Type B pancreatic cell (in vitro differentiated cells): ENCODE measurements at regions not wholly inside any gene's neighbourhood (a gene's known extent, or its start where the extent isn't known, plus 50 kb on each side); places are given as distances from the start of the nearest gene placed in this dataset.
"Not testable (repeated sequence)": the region's sequence is repeated elsewhere in the genome, so short reads cannot be mapped to it uniquely, and the experiment has no call there.

Experiments
- DNase-seq: peaks from one replicate; pipeline ENCODE4 v3.0.0; 2021; ENCODE audit warnings: mixed read lengths; ENCODE audit not compliant: unreplicated experiment; ENCODE audit errors: extremely low spot score
- H3K27ac Mint-ChIP-seq: 2 replicates; pipeline ENCODE4 v1.8.0; 2021; ENCODE audit warnings: mild to moderate bottlenecking, mixed read lengths
- H3K27me3 Mint-ChIP-seq: 2 replicates; pipeline ENCODE4 v1.8.0; 2021; ENCODE audit warnings: mixed read lengths
- H3K36me3 Mint-ChIP-seq: 2 replicates; pipeline ENCODE4 v1.8.0; 2021; ENCODE audit warnings: mixed read lengths
- H3K4me1 Mint-ChIP-seq: one replicate; pipeline ENCODE4 v1.8.0; 2021; ENCODE audit warnings: mixed read lengths; ENCODE audit not compliant: unreplicated experiment
- H3K4me3 Mint-ChIP-seq: 2 replicates; pipeline ENCODE4 v1.8.0; 2021; ENCODE audit warnings: mild to moderate bottlenecking, mixed read lengths
- H3K9me3 Mint-ChIP-seq: 2 replicates; pipeline ENCODE4 v1.8.0; 2021; ENCODE audit warnings: mixed read lengths
- CTCF ChIP-seq: fragments of 200-600 bp; sonication (generic); conservative IDR thresholded peaks from 2 replicates; pipeline ENCODE4 v1.5.0; 2021; ENCODE audit warnings: antibody characterized with exemption, mild to moderate bottlenecking

- H3K4me1 Mint-ChIP-seq: peaks cover 5% of the 10 kb centered on the region
- no peak for DNase-seq
- H3K4me3 Mint-ChIP-seq: no peak overlapping the region
- H3K27me3 Mint-ChIP-seq: no peaks in the 10 kb centered on the region
- TF ChIP-seq CTCF: no peak
- H3K9me3 Mint-ChIP-seq: peaks cover 8% of the 10 kb centered on the region
- H3K27ac Mint-ChIP-seq: no peak overlapping the region
- H3K36me3 Mint-ChIP-seq: no peaks in the 10 kb centered on the region
These were observed 253.7 kb upstream of the THUMPD2 start for GRCh38 chr2:40032650-40033319.

- no peak for DNase-seq
- H3K27me3 Mint-ChIP-seq: no peaks in the 10 kb centered on the region
These were observed 251.5 kb upstream of the THUMPD2 start for GRCh38 chr2:40030456-40030975.

GRCh38 chr2:40028792-40029488 lies 249.9 kb upstream of the THUMPD2 start:
- no peaks in the 10 kb centered on the region for H3K4me1 Mint-ChIP-seq
- no peak for DNase-seq
- no peak overlapping the region for H3K27ac Mint-ChIP-seq
- no peaks in the 10 kb centered on the region for H3K36me3 Mint-ChIP-seq
- H3K9me3 Mint-ChIP-seq: peaks cover 5% of the 10 kb centered on the region
- no peak for TF ChIP-seq CTCF
- no peaks in the 10 kb centered on the region for H3K27me3 Mint-ChIP-seq
- no peak overlapping the region for H3K4me3 Mint-ChIP-seq

More at GRCh38 chr2:40030456-40030975, 251.5 kb upstream of the THUMPD2 start:
- H3K4me1 Mint-ChIP-seq: no peaks in the 10 kb centered on the region
- H3K9me3 Mint-ChIP-seq: peaks cover 8% of the 10 kb centered on the region
- H3K4me3 Mint-ChIP-seq: no peak overlapping the region
- no peak overlapping the region for H3K27ac Mint-ChIP-seq
- TF ChIP-seq CTCF: no peak
- H3K36me3 Mint-ChIP-seq: no peaks in the 10 kb centered on the region

GRCh38 chr2:40027968-40028367 lies 248.9 kb upstream of the THUMPD2 start:
- Mint-ChIP-seq H3K36me3 (no peaks in the 10 kb centered on the region), H3K4me3 (no peak overlapping the region), H3K27me3 (no peaks in the 10 kb centered on the region), H3K9me3 (peaks cover 5% of the 10 kb centered on the region), H3K27ac (no peak overlapping the region), H3K4me1 (no peaks in the 10 kb centered on the region)
- TF ChIP-seq CTCF: no peak
- no peak for DNase-seq

- H3K4me1 Mint-ChIP-seq, H3K27me3 Mint-ChIP-seq, H3K27ac Mint-ChIP-seq, H3K4me3 Mint-ChIP-seq, H3K36me3 Mint-ChIP-seq, H3K9me3 Mint-ChIP-seq, DNase-seq: not testable (repeated sequence)
These were observed 246.2 kb upstream of the THUMPD2 start for GRCh38 chr2:40025276-40025675.

GRCh38 chr2:40020997-40021396 lies 241.9 kb upstream of the THUMPD2 start:
- Mint-ChIP-seq H3K27me3 (no peaks in the 10 kb centered on the region), H3K4me3 (no peak overlapping the region), H3K9me3 (peaks cover 4% of the 10 kb centered on the region), H3K36me3 (no peaks in the 10 kb centered on the region), H3K4me1 (no peaks in the 10 kb centered on the region), H3K27ac (no peak overlapping the region)
- no peak for DNase-seq
- TF ChIP-seq CTCF: no peak
